DND-41 (cell line): ENCODE measurements at regions not wholly inside any gene's neighbourhood (a gene's known extent, or its start where the extent isn't known, plus 50 kb on each side); places are given as distances from the start of the nearest gene placed in this dataset.

Source experiments
- ATAC-seq: fragments of 200-7000 bp; cut with Tn5 transposase; 3 replicates; pipeline ENCODE4 v1.9.1; 2021; ENCODE audit warnings: low read depth; ENCODE audit not compliant: insufficient read depth
- DNase-seq: peaks from one replicate; pipeline ENCODE4 v3.0.0-alpha.2; 2020
- H2AFZ ChIP-seq: 2 replicates; pipeline ENCODE4 v1.6.0; 2012; ENCODE audit warnings: low read depth, low read length
- H3K27ac ChIP-seq: 2 replicates; pipeline ENCODE4 v1.5.1; 2012; ENCODE audit warnings: low read length, inconsistent platforms
- H3K27me3 ChIP-seq: fragments of 200-600 bp; sonication (generic); 2 replicates; pipeline ENCODE4 v1.6.0; 2012; ENCODE audit warnings: low read length, mild to moderate bottlenecking, inconsistent platforms; ENCODE audit not compliant: insufficient read depth, poor library complexity
- H3K36me3 ChIP-seq: 2 replicates; pipeline ENCODE4 v1.5.1; 2012; ENCODE audit warnings: low read length, inconsistent platforms; ENCODE audit not compliant: insufficient read depth
- H3K4me1 ChIP-seq: 2 replicates; pipeline ENCODE4 v1.5.1; 2012; ENCODE audit warnings: mild to moderate bottlenecking, low read length; ENCODE audit not compliant: insufficient read depth
- H3K4me2 ChIP-seq: 2 replicates; pipeline ENCODE4 v1.6.0; 2012; ENCODE audit warnings: mild to moderate bottlenecking, moderate library complexity, low read length, inconsistent platforms; ENCODE audit not compliant: insufficient read depth
- H3K4me3 ChIP-seq, 2 experiments: fragments of 200-600 bp in 1 of 2; shearing (Covaris generic) in 1 of 2; 2 replicates each; pipeline ENCODE4 v1.5.1; 2012 to 2016; ENCODE audit warnings: inconsistent platforms in 2 of 2, low read length in 2 of 2, mild to moderate bottlenecking in 2 of 2, low read depth in 1 of 2, moderate library complexity in 1 of 2
- H3K79me2 ChIP-seq: 2 replicates; pipeline ENCODE4 v1.6.0; 2012; ENCODE audit warnings: low read length, inconsistent platforms; ENCODE audit not compliant: insufficient read depth
- H3K9ac ChIP-seq: 2 replicates; pipeline ENCODE4 v1.6.0; 2012; ENCODE audit warnings: low read depth, mild to moderate bottlenecking, inconsistent platforms, low read length, moderate library complexity
- H3K9me3 ChIP-seq: 2 replicates; pipeline ENCODE4 v1.5.1; 2012; ENCODE audit warnings: low read length, moderate library complexity, mild to moderate bottlenecking, inconsistent platforms; ENCODE audit not compliant: insufficient read depth, severe bottlenecking
- H4K20me1 ChIP-seq: 2 replicates; pipeline ENCODE4 v1.6.0; 2012; ENCODE audit warnings: low read length; ENCODE audit not compliant: insufficient read depth
- EZH2 ChIP-seq: IDR thresholded peaks from 3 replicates; pipeline ENCODE4 v1.6.1; 2012; ENCODE audit warnings: borderline replicate concordance, low read depth, mild to moderate bottlenecking, moderate library complexity, low read length, inconsistent platforms; ENCODE audit not compliant: severe bottlenecking
- TF ChIP-seq, protein P1 (sequence below): IDR thresholded peaks from 2 replicates; pipeline ENCODE4 v1.5.1; 2012; ENCODE audit warnings: borderline replicate concordance, low read length, moderate library complexity, mild to moderate bottlenecking; ENCODE audit not compliant: poor library complexity, severe bottlenecking; ENCODE audit errors: extremely low read depth

DNA sequence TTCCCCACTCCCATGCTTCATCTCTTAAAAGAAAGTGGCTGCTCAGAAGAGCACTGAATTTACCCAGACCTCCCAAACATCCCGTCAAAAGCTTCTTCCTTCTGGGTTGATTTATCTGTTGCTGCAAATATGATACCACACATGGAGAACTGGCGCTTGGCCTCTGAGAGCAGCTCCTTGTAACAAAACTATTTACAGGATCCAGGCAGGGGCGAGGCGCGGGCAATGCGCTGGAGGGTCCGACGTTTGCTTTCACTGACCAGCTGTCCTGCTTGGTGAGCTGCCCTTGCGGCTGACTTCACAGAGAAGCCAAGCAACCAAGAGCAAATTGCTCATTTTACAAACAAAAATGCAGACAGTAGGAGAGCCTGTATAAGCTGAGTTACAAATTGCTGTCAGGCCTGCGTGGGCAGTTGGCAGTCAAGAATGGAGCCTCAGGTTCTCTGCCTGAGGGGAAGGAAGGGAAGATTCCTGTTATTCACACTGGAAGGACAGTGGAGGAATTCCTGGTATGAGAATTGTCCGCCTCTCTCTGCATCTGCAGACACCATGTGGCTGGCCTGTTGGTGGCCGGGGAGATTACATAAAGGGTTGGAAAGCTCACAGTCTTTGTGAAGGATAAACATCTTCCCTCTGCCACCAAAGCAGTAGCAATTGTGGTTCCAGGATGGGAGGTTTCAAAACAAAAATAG is 192.2 kb upstream of the LEF1 start:
- Histone ChIP-seq H2AFZ (no peak overlapping the region; the same call in 1 of the 2 replicates), H3K36me3 (no peaks in the 10 kb centered on the region), H3K27ac (peak overlapping the region; percentile 98), H3K9me3 (no peaks in the 10 kb centered on the region), H3K9ac (peak overlapping the region; percentile 68), H4K20me1 (no peaks in the 10 kb centered on the region), H3K27me3 (no peaks in the 10 kb centered on the region), H3K79me2 (peaks cover 14% of the 10 kb centered on the region), H3K4me2 (peak overlapping the region; percentile 47), H3K4me1 (peaks cover 87% of the 10 kb centered on the region), H3K4me3 (peak overlapping the region in 1 of 2 experiments; percentile 24; a peak in 1 of 4 replicates)
- DNase-seq: peak; percentile 58
- peak; percentile 2; the same call in 2 of the 3 replicates for ATAC-seq
- no peak for TF ChIP-seq EZH2
- TF ChIP-seq, protein P1, sequence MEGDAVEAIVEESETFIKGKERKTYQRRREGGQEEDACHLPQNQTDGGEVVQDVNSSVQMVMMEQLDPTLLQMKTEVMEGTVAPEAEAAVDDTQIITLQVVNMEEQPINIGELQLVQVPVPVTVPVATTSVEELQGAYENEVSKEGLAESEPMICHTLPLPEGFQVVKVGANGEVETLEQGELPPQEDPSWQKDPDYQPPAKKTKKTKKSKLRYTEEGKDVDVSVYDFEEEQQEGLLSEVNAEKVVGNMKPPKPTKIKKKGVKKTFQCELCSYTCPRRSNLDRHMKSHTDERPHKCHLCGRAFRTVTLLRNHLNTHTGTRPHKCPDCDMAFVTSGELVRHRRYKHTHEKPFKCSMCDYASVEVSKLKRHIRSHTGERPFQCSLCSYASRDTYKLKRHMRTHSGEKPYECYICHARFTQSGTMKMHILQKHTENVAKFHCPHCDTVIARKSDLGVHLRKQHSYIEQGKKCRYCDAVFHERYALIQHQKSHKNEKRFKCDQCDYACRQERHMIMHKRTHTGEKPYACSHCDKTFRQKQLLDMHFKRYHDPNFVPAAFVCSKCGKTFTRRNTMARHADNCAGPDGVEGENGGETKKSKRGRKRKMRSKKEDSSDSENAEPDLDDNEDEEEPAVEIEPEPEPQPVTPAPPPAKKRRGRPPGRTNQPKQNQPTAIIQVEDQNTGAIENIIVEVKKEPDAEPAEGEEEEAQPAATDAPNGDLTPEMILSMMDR: peak; percentile 14

DNA sequence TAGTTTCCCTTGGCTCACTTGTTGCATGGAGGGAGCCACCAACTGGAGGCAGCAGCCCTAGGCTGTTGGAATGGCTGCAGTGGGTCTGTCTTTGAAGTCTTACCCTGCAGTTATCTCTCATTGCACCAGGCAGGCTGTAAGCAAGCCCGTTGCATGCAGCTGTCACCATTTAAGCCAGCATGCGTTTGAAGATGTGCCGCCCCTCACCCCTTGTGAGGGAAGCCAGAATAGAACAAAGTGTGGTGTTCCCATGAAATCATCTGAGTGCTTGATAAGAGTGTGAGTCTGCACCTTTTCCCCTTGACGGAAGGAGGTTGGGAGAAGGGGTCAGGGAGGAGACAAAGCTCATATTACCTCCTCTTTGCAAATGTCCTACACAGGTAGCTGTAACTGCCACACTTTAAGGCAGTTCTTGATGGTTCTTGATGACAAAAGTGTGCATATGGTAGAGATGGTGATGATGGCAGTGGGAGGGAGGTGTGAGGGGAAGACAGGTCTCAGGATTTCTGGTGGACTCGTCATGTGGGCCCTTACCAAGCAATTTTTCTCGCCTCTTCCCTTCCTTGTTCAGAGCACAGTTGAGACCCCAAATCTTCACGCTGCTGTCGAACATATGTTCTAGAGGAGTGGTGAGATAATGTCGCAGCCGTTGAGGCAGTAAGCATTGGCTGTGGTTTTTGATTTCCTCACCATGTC is 191.4 kb upstream of the LEF1 start:
- peaks cover 90% of the 10 kb centered on the region for H3K4me1 ChIP-seq
- no peaks in the 10 kb centered on the region for H3K9me3 ChIP-seq
- peak overlapping the region in 1 of 2 experiments; percentile 27; a peak in 1 of 4 replicates for H3K4me3 ChIP-seq
- DNase-seq (peak; percentile 96), ATAC-seq (peak; percentile 68)
- H3K4me2 ChIP-seq: peak overlapping the region; percentile 47
- H3K9ac ChIP-seq: peak overlapping the region; percentile 68
- H3K36me3 ChIP-seq: no peaks in the 10 kb centered on the region
- H2AFZ ChIP-seq: no peak overlapping the region
- peak overlapping the region; percentile 98 for H3K27ac ChIP-seq
- peaks cover 14% of the 10 kb centered on the region for H3K79me2 ChIP-seq
- no peaks in the 10 kb centered on the region for H4K20me1 ChIP-seq
- TF ChIP-seq, protein P1: peak; percentile 72
- TF ChIP-seq EZH2: no peak
- H3K27me3 ChIP-seq: no peaks in the 10 kb centered on the region

DNA sequence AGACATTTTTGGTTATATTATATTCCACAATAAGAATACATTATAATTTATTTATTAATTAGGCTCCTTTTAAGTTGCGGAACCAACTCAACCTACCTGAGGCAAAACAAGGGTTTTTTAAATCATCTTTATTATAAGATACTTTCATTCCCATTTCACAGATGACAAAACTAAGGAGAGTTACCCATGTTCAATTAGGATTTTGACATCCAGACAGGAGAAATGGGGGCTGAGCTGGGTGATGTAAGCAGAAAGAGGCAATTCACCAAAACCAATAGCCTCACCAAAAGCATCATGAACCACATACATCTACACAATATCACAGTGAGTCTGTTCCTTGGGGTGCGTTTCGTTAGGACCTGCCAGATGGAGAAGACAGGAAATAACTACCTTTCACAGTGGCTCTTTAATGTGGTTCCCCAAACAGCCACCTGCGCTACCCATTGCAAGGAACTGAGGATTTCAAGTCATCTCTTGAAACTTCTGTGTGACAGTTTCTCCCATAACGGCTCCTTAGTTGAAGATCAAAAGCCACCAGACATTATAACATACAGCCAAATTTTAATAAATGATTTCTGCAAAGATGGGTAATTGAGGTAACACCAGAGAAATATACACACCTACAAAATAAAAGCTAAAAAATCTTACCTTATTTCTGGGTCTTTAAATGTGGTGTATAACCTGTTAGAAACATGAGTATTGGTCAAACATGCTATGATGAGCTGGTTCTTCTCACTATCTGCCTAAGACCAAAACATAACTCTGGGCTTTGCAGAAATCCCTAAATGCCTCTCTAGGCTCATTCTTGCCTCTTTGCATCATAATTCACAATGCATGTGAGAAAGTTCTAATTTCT is 190.6 kb upstream of the LEF1 start:
- H3K9me3 ChIP-seq: no peaks in the 10 kb centered on the region
- no peak overlapping the region for H2AFZ ChIP-seq
- no peaks in the 10 kb centered on the region for H3K36me3 ChIP-seq
- H3K27ac ChIP-seq: peak overlapping the region; percentile 98
- H3K27me3 ChIP-seq: no peaks in the 10 kb centered on the region
- peak overlapping the region in 1 of 2 experiments; percentile 5; a peak in 1 of 4 replicates for H3K4me3 ChIP-seq
- DNase-seq (peak; percentile 95), ATAC-seq (peak; percentile 65)
- H3K4me2 ChIP-seq: peak overlapping the region; percentile 47
- H3K9ac ChIP-seq: peak overlapping the region; percentile 68
- no peaks in the 10 kb centered on the region for H4K20me1 ChIP-seq
- no peak for TF ChIP-seq EZH2
- TF ChIP-seq, protein P1: no peak
- peaks cover 19% of the 10 kb centered on the region for H3K79me2 ChIP-seq
- peaks cover 94% of the 10 kb centered on the region for H3K4me1 ChIP-seq
